Limb (tissue), 2 donors: ENCODE measurements at regions not wholly inside any gene's neighbourhood (a gene's known extent, or its start where the extent isn't known, plus 50 kb on each side); places are given as distances from the start of the nearest gene placed in this dataset.
"Not testable (repeated sequence)": the region's sequence is repeated elsewhere in the genome, so short reads cannot be mapped to it uniquely, and the experiment has no call there.

ENCODE experiments used
- DNase-seq, 2 donors: peaks; one replicate each; pipeline ENCODE4 v3.0.0-alpha.2; 2016; ENCODE audit errors: extremely low spot score in 2 of 2

GRCh38 chr4:81319657-81320056, 104.6 kb upstream of the PRKG2 start:
- DNase-seq, result no peak

GRCh38 chr4:81314897-81315470, 100.0 kb upstream of the PRKG2 start:
- DNase-seq, result no peak

- peak; percentile 56 to 61 for DNase-seq
These were observed 99.3 kb upstream of the PRKG2 start for GRCh38 chr4:81314196-81314896.

- no peak for DNase-seq
These were observed 93.0 kb upstream of the PRKG2 start for GRCh38 chr4:81307991-81308390.

GRCh38 chr4:81304871-81305270, 89.8 kb upstream of the PRKG2 start:
- no peak for DNase-seq

- not testable (repeated sequence) for DNase-seq
These were observed 85.3 kb upstream of the PRKG2 start for GRCh38 chr4:81300352-81300751.

- DNase-seq, result no peak
These were observed 75.8 kb upstream of the PRKG2 start for GRCh38 chr4:81290813-81291212.

GRCh38 chr4:81287101-81287500, 72.1 kb upstream of the PRKG2 start:
- DNase-seq, result no peak

GRCh38 chr4:81282131-81282530, 67.1 kb upstream of the PRKG2 start:
- DNase-seq, result no peak

- DNase-seq, result no peak
These were observed 59.4 kb upstream of the PRKG2 start for GRCh38 chr4:81274460-81274859.

- no peak for DNase-seq
These were observed 57.6 kb upstream of the PRKG2 start for GRCh38 chr4:81272671-81273070.
